ENCODE measurements at regions not wholly inside any gene's neighbourhood (a gene's known extent, or its start where the extent isn't known, plus 50 kb on each side); places are given as distances from the start of the nearest gene placed in this dataset.

DNA sequence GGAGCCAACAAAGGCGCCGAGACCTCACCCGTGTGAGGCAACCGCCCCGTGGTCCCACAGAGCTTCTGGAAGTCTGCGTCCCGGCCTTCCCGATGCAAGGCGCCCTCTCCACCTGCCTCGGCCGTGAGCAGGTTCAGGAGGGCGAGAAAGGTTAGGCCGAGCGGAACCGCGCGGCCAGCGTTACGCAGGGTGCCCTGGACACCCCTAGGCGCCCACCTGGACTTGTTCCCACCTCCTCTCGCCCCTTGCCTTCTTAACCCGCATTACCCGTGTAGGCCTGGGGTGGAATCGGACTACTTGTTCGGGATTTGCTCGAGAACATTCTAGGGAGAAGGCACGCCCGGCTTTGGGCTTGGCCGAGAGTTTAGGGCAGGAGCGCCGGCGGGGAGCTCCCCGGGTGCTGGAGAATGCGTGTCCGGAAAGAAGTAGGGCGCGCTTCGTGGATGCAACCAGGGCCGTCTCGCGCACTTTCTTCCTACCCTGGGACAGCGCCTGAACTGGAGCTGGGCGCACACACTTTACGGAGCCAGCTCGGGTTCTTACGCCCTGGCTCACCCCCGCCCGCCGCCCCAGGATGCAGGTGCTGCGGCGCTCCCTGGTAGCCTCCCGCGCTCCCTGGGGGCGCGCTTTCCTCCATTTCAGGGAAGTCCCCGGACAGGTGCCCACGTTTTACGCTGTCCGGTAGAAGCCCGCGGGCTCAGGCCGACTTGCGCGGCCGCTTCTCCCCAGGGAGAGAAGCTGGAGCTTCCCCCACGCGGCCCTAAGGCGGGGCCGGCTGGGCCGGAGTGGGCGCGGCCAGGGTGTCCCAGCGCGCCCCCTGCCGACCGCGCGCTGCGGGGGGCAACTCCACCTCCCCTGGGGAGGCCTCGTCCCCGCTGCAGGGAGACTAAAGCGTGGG lies 74.5 kb downstream of the INSIG1 start:
- Histone ChIP-seq H2BK120ac (replicated peaks; ENCODE audit: low read depth, low read length) (no peak overlapping the region), H2BK20ac (ENCODE audit: low read length) (no peak overlapping the region), H3K56ac (replicated peaks; ENCODE audit: insufficient read length, low read depth, low read length) (no peak overlapping the region), H2BK15ac (ENCODE audit: low read length) (no peak overlapping the region), H3K36me3 (ENCODE audit: control insufficient read depth in 2 of 4, insufficient read depth in 4 of 4, low read length in 3 of 4) (peaks cover 0 to 8% (median 0%) of the 10 kb centered on the region in 4 experiments; a peak in 1 of 8 replicates), H2AFZ (ENCODE audit: low read length) (no peak overlapping the region), H3K4ac (replicated peaks; ENCODE audit: insufficient read length, low read depth, low read length) (no peak overlapping the region), H4K5ac (ENCODE audit: insufficient read length, low read depth, low read length) (no peak overlapping the region), H4K91ac (replicated peaks; ENCODE audit: insufficient read length, low read length) (no peak overlapping the region), H3K23ac (ENCODE audit: insufficient read length) (no peak overlapping the region), H3K4me1 (replicated peaks in 1 of 4; ENCODE audit: control insufficient read depth in 3 of 4, insufficient read depth in 4 of 4, low read length in 3 of 4) (peaks cover 0 to 26% (median 14%) of the 10 kb centered on the region in 4 experiments; a peak in 6 of 7 replicates), H3K4me2 (ENCODE audit: insufficient read depth in 1 of 2, low read depth in 2 of 2, low read length in 2 of 2) (peak overlapping the region; percentile 64 to 80), H2BK12ac (ENCODE audit: low read depth, low read length) (no peak overlapping the region), H3K79me2 (ENCODE audit: control insufficient read depth in 1 of 2, insufficient read depth in 2 of 2, low read length in 2 of 2) (no peaks in the 10 kb centered on the region), H4K8ac (ENCODE audit: extremely low read depth, insufficient read depth, low read length) (no peak overlapping the region), H3K4me3 (ENCODE audit: extremely low read depth in 1 of 4, insufficient read depth in 2 of 4, low read depth in 3 of 4, low read length in 4 of 4) (peak overlapping the region; percentile 22 to 43 (median 30); a peak in 5 of 8 replicates), H3K9me3 (ENCODE audit: insufficient read depth in 2 of 2, low read depth in 1 of 2, low read length in 1 of 2) (peaks cover 0 to 5% of the 10 kb centered on the region in 2 experiments; a peak in 2 of 4 replicates), H3K14ac (ENCODE audit: insufficient read length) (no peak overlapping the region), H2BK5ac (ENCODE audit: low read depth, low read length) (peak overlapping the region; percentile 9; the same call in 1 of the 2 replicates), H3K27ac (ENCODE audit: low read depth, low read length) (no peak overlapping the region), H4K20me1 (replicated peaks in 1 of 2; ENCODE audit: control insufficient read depth in 1 of 2, insufficient read depth in 2 of 2, low read length in 2 of 2) (peaks cover 21 to 29% of the 10 kb centered on the region in 2 experiments), H2AK5ac (ENCODE audit: low read depth, low read length) (no peak overlapping the region), H3K23me2 (ENCODE audit: low read depth, low read length) (peaks cover 4% of the 10 kb centered on the region; the same call in 1 of the 2 replicates), H3K27me3 (replicated peaks in 1 of 4; ENCODE audit: control insufficient read depth in 3 of 4, extremely low read depth in 1 of 4, insufficient read depth in 3 of 4, low read length in 3 of 4) (peaks cover 69 to 86% (median 86%) of the 10 kb centered on the region in 4 experiments), H3K18ac (ENCODE audit: extremely low read depth, low read length) (no peak overlapping the region; the same call in 1 of the 2 replicates), H3K79me1 (ENCODE audit: low read depth, low read length) (no peaks in the 10 kb centered on the region), H3K9ac (replicated peaks in 1 of 4; ENCODE audit: extremely low read depth in 1 of 4, low read depth in 3 of 4, low read length in 3 of 4) (no peak overlapping the region)
- 3% methylated on average over 81 of the region's 82 CpGs; no CpG with 5 or more reads in 1 of the 2 experiments for WGBS, 2 experiments (ENCODE audit: extremely low coverage in 1 of 2, insufficient coverage in 1 of 2, insufficient read length in 1 of 2, insufficient replicate concordance in 2 of 2, low coverage in 1 of 2, low lambda C conversion rate in 2 of 2, missing lambda C conversion rate in 1 of 2)
- CTCF ChIA-PET (ENCODE audit: partially characterized antibody) = interaction anchor here (0.7 to 2.9 kb wide), 8 partner anchors 9 to 94 kb away, joined by 3 to 9 read pairs (median 3); no protein-coding TSS in a partner anchor
- DNase-seq (ENCODE audit: low read depth in 1 of 2, low spot score in 2 of 2) (peak in 1 of 2 experiments; percentile 60), FAIRE-seq (no peak)
- POLR2A ChIA-PET (ENCODE audit: partially characterized antibody) = interaction anchor here (0.8 to 1.8 kb wide), 3 partner anchors 76 to 94 kb away, joined by 4 to 6 read pairs (median 5); no protein-coding TSS in a partner anchor
- TF ChIP-seq TCF12 (IDR thresholded peaks at IDR 0.05; ENCODE audit: low read depth, low read length) (no peak), HDAC2 (IDR thresholded peaks at IDR 0.05; ENCODE audit: borderline replicate concordance in 1 of 2, low read depth in 2 of 2, low read length in 2 of 2) (no peak), SP2 (IDR thresholded peaks at IDR 0.05; ENCODE audit: low read length) (no peak), POLR2A (IDR thresholded peaks at IDR 0.05; ENCODE audit: control extremely low read depth in 1 of 2, low read depth in 2 of 2, low read length in 2 of 2) (no peak), CTBP2 (IDR thresholded peaks at IDR 0.05; ENCODE audit: borderline replicate concordance, insufficient read depth, insufficient read length, low read length) (peak; percentile 74), USF2 (IDR thresholded peaks at IDR 0.05; ENCODE audit: low read length) (no peak), SP4 (IDR thresholded peaks at IDR 0.05; ENCODE audit: low read length) (no peak), JUN (IDR thresholded peaks at IDR 0.05; ENCODE audit: low read depth, low read length) (no peak)
- TF ChIP-seq, protein P1, sequence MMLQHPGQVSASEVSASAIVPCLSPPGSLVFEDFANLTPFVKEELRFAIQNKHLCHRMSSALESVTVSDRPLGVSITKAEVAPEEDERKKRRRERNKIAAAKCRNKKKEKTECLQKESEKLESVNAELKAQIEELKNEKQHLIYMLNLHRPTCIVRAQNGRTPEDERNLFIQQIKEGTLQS (IDR thresholded peaks at IDR 0.05; ENCODE audit: insufficient read depth, low read depth, low read length) = no peak
